Activated B cell treated with CpG ODN at 0.5 μM for 24 hours (primary cell): ENCODE measurements at regions not wholly inside any gene's neighbourhood (a gene's known extent, or its start where the extent isn't known, plus 50 kb on each side); places are given as distances from the start of the nearest gene placed in this dataset.

Experiments used
- ATAC-seq: fragments of 200-7000 bp; cut with Tn5 transposase; one replicate; pipeline ENCODE4 v1.10.0; 2021; ENCODE audit warnings: low read depth, mild to moderate bottlenecking, moderate library complexity
- CTCF ChIA-PET: fragments of 350-600 bp; sonication (Branson Sonifier 250); formaldehyde crosslinking; loops from one replicate; lab custom pipeline; 2021; ENCODE audit warnings: antibody characterized with exemption; lab: Charles Lee
- POLR2A ChIA-PET: fragments of 350-600 bp; sonication (Branson Sonifier 250); formaldehyde crosslinking; loops from one replicate; lab custom pipeline; 2021; ENCODE audit warnings: antibody characterized with exemption; lab: Charles Lee
- DNase-seq: peaks from one replicate; pipeline ENCODE4 v3.0.0; 2022
- H3K27ac Mint-ChIP-seq: one replicate; pipeline ENCODE4 v1.8.0; 2020; ENCODE audit warnings: mixed read lengths
- H3K27me3 Mint-ChIP-seq: one replicate; pipeline ENCODE4 v1.8.0; 2021; ENCODE audit warnings: mixed read lengths
- H3K36me3 Mint-ChIP-seq: one replicate; pipeline ENCODE4 v1.8.0; 2021; ENCODE audit warnings: low read depth, mixed read lengths
- H3K4me1 Mint-ChIP-seq: one replicate; pipeline ENCODE4 v1.8.0; 2021; ENCODE audit warnings: mixed read lengths
- H3K4me3 Mint-ChIP-seq: one replicate; pipeline ENCODE4 v1.8.0; 2020; ENCODE audit warnings: mild to moderate bottlenecking, mixed read lengths
- H3K9me3 Mint-ChIP-seq: one replicate; pipeline ENCODE4 v1.8.0; 2020; ENCODE audit warnings: mixed read lengths
- intact Hi-C: fragments of 100-400 bp; cut with micrococcal nuclease; formaldehyde crosslinking; loops from one replicate; pipeline ENCODE4 v1.15.1; 2024
- TF ChIP-seq, protein P1 (sequence below): fragments of 200-600 bp; IDR thresholded peaks from one replicate; pipeline ENCODE4 v1.8.0; 2022; ENCODE audit warnings: antibody characterized with exemption, mild to moderate bottlenecking

DNA sequence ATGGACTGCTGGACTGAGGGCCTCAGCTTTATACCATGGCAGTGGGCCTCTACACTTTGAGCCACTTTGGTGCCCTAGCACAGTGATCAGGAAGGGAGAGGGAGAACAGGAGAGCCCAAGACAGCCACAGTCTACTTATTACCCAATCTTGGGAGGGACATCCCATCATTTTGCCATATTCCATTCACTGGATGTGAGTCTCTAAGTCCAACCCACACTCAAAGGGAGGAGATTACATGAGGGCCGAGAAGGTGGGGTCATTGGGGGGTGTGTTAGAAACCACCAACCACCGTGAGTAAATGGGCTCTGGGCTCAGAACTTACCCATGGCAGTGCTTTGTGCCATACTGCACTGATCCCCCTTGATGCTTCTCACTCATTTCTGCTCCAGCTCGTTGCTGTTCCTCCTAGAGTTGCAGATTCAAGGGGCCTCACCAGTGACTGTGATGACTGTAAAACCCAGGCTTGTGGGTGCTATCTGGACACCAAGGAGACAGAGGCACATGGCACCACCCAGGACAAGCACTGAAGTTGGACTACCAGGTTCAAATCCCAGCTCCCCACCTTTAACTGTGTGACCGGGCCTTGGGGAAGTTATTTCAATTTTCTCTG, 97.6 kb upstream of the RAB6C start:
- intact Hi-C loops = no loop called here
- H3K4me1 Mint-ChIP-seq = peaks cover 9% of the 10 kb centered on the region
- no peak overlapping the region for H3K4me3 Mint-ChIP-seq
- H3K9me3 Mint-ChIP-seq = no peaks in the 10 kb centered on the region
- H3K27ac Mint-ChIP-seq = no peak overlapping the region
- ATAC-seq = no peak
- H3K27me3 Mint-ChIP-seq = no peaks in the 10 kb centered on the region
- TF ChIP-seq, protein P1, sequence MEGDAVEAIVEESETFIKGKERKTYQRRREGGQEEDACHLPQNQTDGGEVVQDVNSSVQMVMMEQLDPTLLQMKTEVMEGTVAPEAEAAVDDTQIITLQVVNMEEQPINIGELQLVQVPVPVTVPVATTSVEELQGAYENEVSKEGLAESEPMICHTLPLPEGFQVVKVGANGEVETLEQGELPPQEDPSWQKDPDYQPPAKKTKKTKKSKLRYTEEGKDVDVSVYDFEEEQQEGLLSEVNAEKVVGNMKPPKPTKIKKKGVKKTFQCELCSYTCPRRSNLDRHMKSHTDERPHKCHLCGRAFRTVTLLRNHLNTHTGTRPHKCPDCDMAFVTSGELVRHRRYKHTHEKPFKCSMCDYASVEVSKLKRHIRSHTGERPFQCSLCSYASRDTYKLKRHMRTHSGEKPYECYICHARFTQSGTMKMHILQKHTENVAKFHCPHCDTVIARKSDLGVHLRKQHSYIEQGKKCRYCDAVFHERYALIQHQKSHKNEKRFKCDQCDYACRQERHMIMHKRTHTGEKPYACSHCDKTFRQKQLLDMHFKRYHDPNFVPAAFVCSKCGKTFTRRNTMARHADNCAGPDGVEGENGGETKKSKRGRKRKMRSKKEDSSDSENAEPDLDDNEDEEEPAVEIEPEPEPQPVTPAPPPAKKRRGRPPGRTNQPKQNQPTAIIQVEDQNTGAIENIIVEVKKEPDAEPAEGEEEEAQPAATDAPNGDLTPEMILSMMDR = no peak
- CTCF ChIA-PET = no interaction called here
- H3K36me3 Mint-ChIP-seq = peaks cover 2% of the 10 kb centered on the region
- DNase-seq = no peak
- POLR2A ChIA-PET = no interaction called here

GRCh38 chr2:129882476-129882875, 97.0 kb upstream of the RAB6C start:
- Mint-ChIP-seq H3K9me3 (no peaks in the 10 kb centered on the region), H3K36me3 (no peaks in the 10 kb centered on the region), H3K4me1 (peaks cover 5% of the 10 kb centered on the region), H3K27me3 (no peaks in the 10 kb centered on the region), H3K4me3 (no peak overlapping the region), H3K27ac (no peak overlapping the region)
- intact Hi-C loops = no loop called here
- DNase-seq (no peak), ATAC-seq (no peak)
- ChIA-PET CTCF (no interaction called here), POLR2A (no interaction called here)
- TF ChIP-seq, protein P1 = no peak

GRCh38 chr2:129883121-129883520, 96.3 kb upstream of the RAB6C start:
- no peaks in the 10 kb centered on the region for H3K36me3 Mint-ChIP-seq
- no peak overlapping the region for H3K4me3 Mint-ChIP-seq
- no peak overlapping the region for H3K27ac Mint-ChIP-seq
- H3K9me3 Mint-ChIP-seq = no peaks in the 10 kb centered on the region
- ChIA-PET POLR2A (no interaction called here), CTCF (no interaction called here)
- no peak for DNase-seq
- no peaks in the 10 kb centered on the region for H3K27me3 Mint-ChIP-seq
- ATAC-seq = no peak
- H3K4me1 Mint-ChIP-seq = peaks cover 2% of the 10 kb centered on the region
- intact Hi-C loops = no loop called here
- TF ChIP-seq, protein P1 = no peak

DNA sequence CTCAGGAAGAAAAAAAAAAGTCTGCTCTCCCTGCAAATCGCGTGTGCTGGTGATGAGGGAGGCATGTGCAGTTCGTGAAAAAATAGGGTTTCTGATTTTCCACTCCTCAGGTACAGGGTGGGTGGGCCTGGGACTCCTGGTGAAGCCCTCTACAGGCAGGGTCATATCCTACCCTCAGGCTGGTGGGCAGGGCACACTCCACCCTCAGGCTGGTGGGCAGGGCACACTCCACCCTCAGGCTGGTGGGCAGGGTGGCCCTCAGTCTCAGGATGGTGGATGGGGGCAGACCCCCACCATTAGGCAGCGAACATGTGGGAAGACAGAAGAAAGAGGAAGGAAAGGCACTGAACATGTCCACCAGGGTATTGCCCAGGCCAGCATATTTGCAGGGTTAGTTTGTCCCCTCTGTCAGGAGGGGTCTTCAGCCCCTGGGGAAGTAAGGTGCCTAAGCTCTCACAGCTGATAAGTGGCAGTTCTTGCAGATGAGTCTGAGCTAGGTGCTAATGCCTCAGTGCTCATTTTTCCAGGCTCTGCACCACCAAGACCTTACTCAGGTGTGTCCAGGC, 95.2 kb upstream of the RAB6C start:
- ChIA-PET CTCF (no interaction called here), POLR2A (interaction anchor here (0.6 kb wide), 1 partner anchor 297 kb away, joined by 3 read pairs; no protein-coding TSS in a partner anchor)
- TF ChIP-seq, protein P1 = no peak
- Mint-ChIP-seq H3K4me1 (no peaks in the 10 kb centered on the region), H3K4me3 (no peak overlapping the region), H3K27ac (no peak overlapping the region), H3K27me3 (no peaks in the 10 kb centered on the region), H3K36me3 (no peaks in the 10 kb centered on the region), H3K9me3 (no peaks in the 10 kb centered on the region)
- ATAC-seq (no peak), DNase-seq (no peak)
- intact Hi-C loops = no loop called here

DNA sequence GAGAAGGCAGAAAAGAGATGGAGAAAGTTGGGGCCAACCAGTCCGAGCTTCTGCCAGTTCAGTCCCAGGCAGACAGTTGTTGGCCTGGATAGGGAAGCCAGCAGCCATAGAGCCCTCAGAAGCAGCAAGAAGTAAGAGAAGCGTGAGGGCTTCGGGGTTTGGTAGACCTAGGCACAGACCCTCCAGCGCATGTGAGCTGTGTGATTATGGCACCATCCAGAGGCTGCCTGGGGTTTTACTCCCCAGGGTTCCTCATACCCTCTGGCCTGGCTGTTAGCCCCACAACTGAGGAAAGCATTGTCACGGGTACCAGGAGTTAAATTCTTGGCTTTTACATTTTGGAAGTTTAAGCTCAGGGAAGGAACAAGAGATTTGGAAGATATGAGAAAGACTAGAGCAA, 93.7 kb upstream of the RAB6C start:
- ChIA-PET CTCF (no interaction called here), POLR2A (no interaction called here)
- no peaks in the 10 kb centered on the region for H3K9me3 Mint-ChIP-seq
- no peaks in the 10 kb centered on the region for H3K4me1 Mint-ChIP-seq
- no peak for ATAC-seq
- intact Hi-C loops = no loop called here
- H3K27ac Mint-ChIP-seq = no peak overlapping the region
- no peak overlapping the region for H3K4me3 Mint-ChIP-seq
- TF ChIP-seq, protein P1 = no peak
- no peaks in the 10 kb centered on the region for H3K36me3 Mint-ChIP-seq
- H3K27me3 Mint-ChIP-seq = peaks cover 3% of the 10 kb centered on the region
- DNase-seq = no peak
